Right ventricle myocardium inferior (tissue), 1 donor: ENCODE measurements at regions not wholly inside any gene's neighbourhood (a gene's known extent, or its start where the extent isn't known, plus 50 kb on each side); places are given as distances from the start of the nearest gene placed in this dataset.

ENCODE experiments used
- ATAC-seq: fragments of 200-7000 bp; cut with Tn5 transposase; one replicate; pipeline ENCODE4 v1.9.1; 2020; ENCODE audit warnings: mild to moderate bottlenecking, moderate library complexity
- DNase-seq: peaks from one replicate; pipeline ENCODE4 v3.0.0; 2021; ENCODE audit errors: missing footprints
- intact Hi-C: fragments of 100-400 bp; cut with DNase I; formaldehyde crosslinking; loops from one replicate; pipeline ENCODE4 v1.11.0; 2022
- donor health status: DM: no; HTN: yes; CAD: no; lungs with severe emphysema.

GRCh38 chr18:6672821-6673308 lies 56.7 kb upstream of the ARHGAP28 start:
- intact Hi-C loops, result no loop called here
- DNase-seq (no peak), ATAC-seq (no peak)

DNA sequence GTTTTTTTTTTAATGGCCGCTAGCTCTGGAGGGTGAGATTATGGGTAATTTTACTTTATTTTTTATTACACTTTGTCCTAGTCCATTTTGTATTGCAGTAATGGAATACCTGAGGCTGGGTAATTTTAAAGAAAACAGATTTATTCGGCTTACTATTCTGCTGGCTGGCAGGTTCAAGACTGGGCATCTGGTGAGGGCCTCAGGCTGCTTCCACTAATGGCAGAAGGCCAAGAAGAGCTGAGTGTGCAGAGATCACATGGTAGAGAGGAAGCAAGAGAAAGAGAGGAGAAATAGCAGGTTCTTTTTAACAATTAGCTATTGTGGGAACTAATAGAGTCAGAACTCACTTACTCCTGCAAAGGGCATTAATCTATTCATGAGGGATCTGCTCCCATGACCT lies 52.4 kb upstream of the ARHGAP28 start:
- DNase-seq, result no peak
- no peak for ATAC-seq
- intact Hi-C loops, result no loop called here

- no peak for DNase-seq
- no peak for ATAC-seq
- intact Hi-C loops, result no loop called here
These were observed 50.3 kb upstream of the ARHGAP28 start for GRCh38 chr18:6679201-6679600.
